HepG2 (cell line): ENCODE measurements at regions not wholly inside any gene's neighbourhood (a gene's known extent, or its start where the extent isn't known, plus 50 kb on each side); places are given as distances from the start of the nearest gene placed in this dataset.
A peak's percentile ranks its signal among the peaks of the same experiment; 100 is the strongest.

ENCODE experiments used
- ATAC-seq: fragments of 200-7000 bp; cut with Tn5 transposase; 3 replicates; pipeline ENCODE4 v1.9.1; 2020; ENCODE audit warnings: mild to moderate bottlenecking, moderate library complexity
- BruUV-seq: library from RNA; stranded (reverse); fragments of 400-500 nt; replicated peaks from 2 replicates; lab custom pipeline; 2021; lab: Mats Ljungman, UMichigan
- CTCF ChIA-PET: fragments of 300-600 bp; formaldehyde crosslinking; extraction: SDS; loops from one replicate; lab custom pipeline; 2021; ENCODE audit warnings: low total read pairs, inconsistent platforms, low intra/inter-chr PET ratio; lab: Yijun Ruan, JAX
- POLR2A ChIA-PET: fragments of 350-600 bp; sonication (Branson Sonifier 250); formaldehyde crosslinking; loops from one replicate; lab custom pipeline; 2020; ENCODE audit warnings: antibody characterized with exemption, inconsistent platforms; lab: Yijun Ruan, JAX
- DNase-seq: peaks from one replicate; pipeline ENCODE4 v3.0.0-alpha.2; 2015; ENCODE audit warnings: low spot score
- FAIRE-seq: peaks from 3 replicates; lab custom pipeline; 2011; peaks lifted over from hg19 to GRCh38; lab: Jason Lieb, UNC
- H2AFZ ChIP-seq: one replicate; pipeline ENCODE4 v1.6.1; 2011; ENCODE audit warnings: low read length, inconsistent platforms
- H3K27ac ChIP-seq: fragments of 300-600 bp; 3 replicates; pipeline ENCODE4 v1.8.0; 2011; ENCODE audit warnings: mixed run types, mild to moderate bottlenecking, mixed read lengths, low read length, inconsistent platforms; ENCODE audit not compliant: insufficient read depth; ENCODE audit errors: extremely low read length
- H3K27me3 ChIP-seq, 2 experiments: fragments of 200-600 bp in 1 of 2; 2 replicates in 1 of 2; 3 replicates in 1 of 2; pipeline versions ENCODE4 v1.6.0 to v1.8.0; 2011; ENCODE audit warnings: low read length in 2 of 2, mild to moderate bottlenecking in 2 of 2, moderate library complexity in 2 of 2, inconsistent platforms in 1 of 2; ENCODE audit not compliant: insufficient read depth in 2 of 2, control insufficient read depth in 1 of 2
- H3K36me3 ChIP-seq, 2 experiments: fragments of 200-600 bp in 1 of 2; replicated peaks in 1 of 2; 2 replicates in 1 of 2; 3 replicates in 1 of 2; pipeline versions ENCODE4 v1.5.1 to v1.8.0; 2011; ENCODE audit warnings: low read length in 2 of 2, inconsistent platforms in 1 of 2; ENCODE audit not compliant: insufficient read depth in 2 of 2, control insufficient read depth in 1 of 2
- H3K4me1 ChIP-seq: 2 replicates; pipeline ENCODE4 v1.5.1; 2012; ENCODE audit warnings: low read length, inconsistent platforms; ENCODE audit not compliant: insufficient read depth
- H3K4me2 ChIP-seq: 2 replicates; pipeline ENCODE4 v1.6.0; 2011; ENCODE audit warnings: low read depth, low read length, inconsistent platforms
- H3K4me3 ChIP-seq, 3 experiments: fragments of 200-600 bp in 1 of 3; sonication (generic), shearing (Covaris generic) in 1 of 3; replicated peaks in 1 of 3; 2 replicates each; pipeline ENCODE4 v1.5.1; 2011 to 2016; ENCODE audit warnings: low read length in 3 of 3, inconsistent platforms in 2 of 3, low read depth in 2 of 3, mild to moderate bottlenecking in 2 of 3, control low read depth in 1 of 3, mixed read lengths in 1 of 3; ENCODE audit not compliant: insufficient read depth in 1 of 3
- H3K79me2 ChIP-seq: one replicate; pipeline ENCODE4 v1.6.1; 2011; ENCODE audit warnings: low read length, inconsistent platforms; ENCODE audit not compliant: insufficient read depth
- H3K9ac ChIP-seq: 2 replicates; pipeline ENCODE4 v1.6.0; 2011; ENCODE audit warnings: mild to moderate bottlenecking, low read depth, low read length, inconsistent platforms; ENCODE audit not compliant: insufficient read depth
- H3K9me3 ChIP-seq: 2 replicates; pipeline ENCODE4 v1.5.1; 2012; ENCODE audit warnings: mild to moderate bottlenecking, low read length
- H4K20me1 ChIP-seq: 2 replicates; pipeline ENCODE4 v1.6.0; 2011; ENCODE audit warnings: inconsistent platforms, mild to moderate bottlenecking, low read length, moderate library complexity; ENCODE audit not compliant: insufficient read depth
- ZNF615 ChIP-seq: sonication (generic); formaldehyde crosslinking; IDR thresholded peaks from 2 replicates; pipeline ENCODE4 v1.5.0; 2020; ENCODE audit warnings: mild to moderate bottlenecking, missing genetic modification reagents, borderline replicate concordance
- WGBS: methylation state at CpG from one replicate; pipeline ENCODE4 v1.1.6; 2017; ENCODE audit warnings: low lambda C conversion rate; 5-methylcytosine and 5-hydroxymethylcytosine counted together
- in situ Hi-C: cut with HindIII; loops from 2 replicates; pipeline ENCODE4 v1.10.0; 2017; ENCODE audit warnings: low pct_unique_long_range_greater_than_20kb; ENCODE audit not compliant: extremely low pct_ligation_motif_present
- intact Hi-C: fragments of 100-400 bp; cut with micrococcal nuclease; formaldehyde crosslinking; loops from one replicate; pipeline ENCODE4 v1.10.0; 2022; ENCODE audit not compliant: unreplicated experiment
- TF ChIP-seq, protein P1 (sequence below): sonication (generic); formaldehyde crosslinking; IDR thresholded peaks from one replicate; pipeline ENCODE4 v1.5.1; 2020; ENCODE audit warnings: mild to moderate bottlenecking, missing genetic modification reagents; ENCODE audit errors: not compliant biosample characterization

DNA sequence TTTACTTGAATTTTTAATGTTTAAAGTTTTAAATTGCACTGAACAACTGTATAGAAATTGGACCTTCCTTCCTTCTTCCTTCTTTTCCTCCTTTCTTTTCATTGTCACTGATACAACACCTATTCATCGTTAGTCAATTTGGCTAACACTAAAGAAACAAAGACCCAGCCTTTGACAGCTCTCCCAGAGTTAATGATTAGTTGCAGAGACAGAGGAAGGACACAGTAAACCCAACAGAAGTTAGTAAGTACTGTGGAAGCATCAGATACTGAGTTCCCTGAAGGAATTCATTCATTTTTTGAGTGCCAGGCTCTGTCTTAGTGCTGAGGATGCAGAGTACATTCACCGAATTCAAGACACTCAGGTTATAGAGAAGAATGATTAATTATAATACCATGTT is 77.9 kb upstream of the RAB27B start:
- CTCF ChIA-PET, result no interaction called here
- no peak for FAIRE-seq
- Histone ChIP-seq H3K4me3 (no peak overlapping the region), H3K9me3 (no peaks in the 10 kb centered on the region), H2AFZ (no peak overlapping the region), H3K4me2 (no peak overlapping the region), H3K4me1 (no peaks in the 10 kb centered on the region), H3K9ac (no peak overlapping the region), H3K27me3 (no peaks in the 10 kb centered on the region; a peak in 1 of 5 replicates), H4K20me1 (no peaks in the 10 kb centered on the region), H3K36me3 (no peaks in the 10 kb centered on the region), H3K79me2 (no peaks in the 10 kb centered on the region), H3K27ac (no peak overlapping the region)
- ATAC-seq, result peak; percentile 50; the same call in 2 of the 3 replicates
- POLR2A ChIA-PET, result no interaction called here
- in situ Hi-C loops, result no loop called here
- WGBS, result 16% methylated on average over 2 of the region's 2 CpGs
- TF ChIP-seq, protein P1, sequence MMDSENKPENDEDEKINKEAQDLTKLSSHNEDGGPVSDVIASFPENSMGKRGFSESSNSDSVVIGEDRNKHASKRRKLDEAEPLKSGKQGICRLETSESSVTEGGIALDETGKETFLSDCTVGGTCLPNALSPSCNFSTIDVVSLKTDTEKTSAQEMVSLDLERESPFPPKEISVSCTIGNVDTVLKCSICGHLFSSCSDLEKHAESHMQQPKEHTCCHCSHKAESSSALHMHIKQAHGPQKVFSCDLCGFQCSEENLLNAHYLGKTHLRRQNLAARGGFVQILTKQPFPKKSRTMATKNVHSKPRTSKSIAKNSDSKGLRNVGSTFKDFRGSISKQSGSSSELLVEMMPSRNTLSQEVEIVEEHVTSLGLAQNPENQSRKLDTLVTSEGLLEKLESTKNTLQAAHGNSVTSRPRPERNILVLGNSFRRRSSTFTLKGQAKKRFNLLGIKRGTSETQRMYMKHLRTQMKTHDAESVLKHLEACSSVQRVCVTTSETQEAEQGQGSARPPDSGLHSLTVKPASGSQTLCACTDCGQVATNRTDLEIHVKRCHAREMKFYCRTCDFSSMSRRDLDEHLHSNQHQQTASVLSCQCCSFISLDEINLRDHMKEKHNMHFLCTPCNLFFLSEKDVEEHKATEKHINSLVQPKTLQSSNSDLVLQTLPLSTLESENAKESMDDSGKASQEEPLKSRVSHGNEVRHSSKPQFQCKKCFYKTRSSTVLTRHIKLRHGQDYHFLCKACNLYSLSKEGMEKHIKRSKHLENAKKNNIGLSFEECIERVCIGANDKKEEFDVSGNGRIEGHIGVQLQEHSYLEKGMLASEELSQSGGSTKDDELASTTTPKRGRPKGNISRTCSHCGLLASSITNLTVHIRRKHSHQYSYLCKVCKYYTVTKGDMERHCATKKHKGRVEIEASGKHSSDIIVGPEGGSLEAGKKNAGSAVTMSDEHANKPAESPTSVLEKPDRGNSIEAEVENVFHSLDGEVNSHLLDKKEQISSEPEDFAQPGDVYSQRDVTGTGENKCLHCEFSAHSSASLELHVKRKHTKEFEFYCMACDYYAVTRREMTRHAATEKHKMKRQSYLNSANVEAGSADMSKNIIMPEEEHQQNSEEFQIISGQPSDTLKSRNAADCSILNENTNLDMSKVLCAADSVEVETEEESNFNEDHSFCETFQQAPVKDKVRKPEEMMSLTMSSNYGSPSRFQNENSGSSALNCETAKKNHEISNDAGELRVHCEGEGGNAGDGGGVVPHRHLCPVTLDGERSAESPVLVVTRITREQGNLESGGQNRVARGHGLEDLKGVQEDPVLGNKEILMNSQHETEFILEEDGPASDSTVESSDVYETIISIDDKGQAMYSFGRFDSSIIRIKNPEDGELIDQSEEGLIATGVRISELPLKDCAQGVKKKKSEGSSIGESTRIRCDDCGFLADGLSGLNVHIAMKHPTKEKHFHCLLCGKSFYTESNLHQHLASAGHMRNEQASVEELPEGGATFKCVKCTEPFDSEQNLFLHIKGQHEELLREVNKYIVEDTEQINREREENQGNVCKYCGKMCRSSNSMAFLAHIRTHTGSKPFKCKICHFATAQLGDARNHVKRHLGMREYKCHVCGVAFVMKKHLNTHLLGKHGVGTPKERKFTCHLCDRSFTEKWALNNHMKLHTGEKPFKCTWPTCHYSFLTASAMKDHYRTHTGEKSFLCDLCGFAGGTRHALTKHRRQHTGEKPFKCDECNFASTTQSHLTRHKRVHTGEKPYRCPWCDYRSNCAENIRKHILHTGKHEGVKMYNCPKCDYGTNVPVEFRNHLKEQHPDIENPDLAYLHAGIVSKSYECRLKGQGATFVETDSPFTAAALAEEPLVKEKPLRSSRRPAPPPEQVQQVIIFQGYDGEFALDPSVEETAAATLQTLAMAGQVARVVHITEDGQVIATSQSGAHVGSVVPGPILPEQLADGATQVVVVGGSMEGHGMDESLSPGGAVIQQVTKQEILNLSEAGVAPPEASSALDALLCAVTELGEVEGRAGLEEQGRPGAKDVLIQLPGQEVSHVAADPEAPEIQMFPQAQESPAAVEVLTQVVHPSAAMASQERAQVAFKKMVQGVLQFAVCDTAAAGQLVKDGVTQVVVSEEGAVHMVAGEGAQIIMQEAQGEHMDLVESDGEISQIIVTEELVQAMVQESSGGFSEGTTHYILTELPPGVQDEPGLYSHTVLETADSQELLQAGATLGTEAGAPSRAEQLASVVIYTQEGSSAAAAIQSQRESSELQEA (CRISPR knock-in tag), result no peak
- no peak for TF ChIP-seq ZNF615 (CRISPR knock-in tag)
- intact Hi-C loops, result no loop called here
- no TSS peak for BruUV-seq
- DNase-seq, result no peak
